Kidney (tissue), 13 donors: ENCODE measurements at regions not wholly inside any gene's neighbourhood (a gene's known extent, or its start where the extent isn't known, plus 50 kb on each side); places are given as distances from the start of the nearest gene placed in this dataset.

Experiments used
- DNase-seq, 5 donors: peaks; one replicate each; pipeline ENCODE4 v3.0.0-alpha.2; 2013 to 2020
- FAIRE-seq: peaks from 2 replicates; lab custom pipeline; 2012; peaks lifted over from hg19 to GRCh38; lab: Jason Lieb, UNC
- H3K27ac ChIP-seq, 2 donors: one replicate each; pipeline ENCODE4 v1.7.0; 2013; ENCODE audit warnings: low read depth in 2 of 2, low read length in 2 of 2, inconsistent platforms in 1 of 2
- H3K27me3 ChIP-seq: one replicate; pipeline ENCODE4 v1.7.1; 2013; ENCODE audit warnings: low read length, inconsistent platforms; ENCODE audit not compliant: control insufficient read depth, insufficient read depth
- H3K36me3 ChIP-seq, 3 donors: one replicate each; pipeline versions ENCODE4 v1.7.0 to v1.7.1; 2013; ENCODE audit warnings: low read length in 3 of 3, control low read depth in 1 of 3, inconsistent platforms in 1 of 3; ENCODE audit not compliant: insufficient read depth in 3 of 3, control insufficient read depth in 2 of 3
- H3K4me1 ChIP-seq, 3 donors: one replicate each; pipeline versions ENCODE4 v1.7.0 to v1.7.1; 2013; ENCODE audit warnings: low read length in 3 of 3, inconsistent platforms in 1 of 3, low read depth in 1 of 3; ENCODE audit not compliant: control insufficient read depth in 2 of 3, insufficient read depth in 2 of 3
- H3K4me3 ChIP-seq, 3 donors: one replicate each; pipeline versions ENCODE4 v1.7.0 to v1.8.1; 2013; ENCODE audit warnings: low read length in 3 of 3, control low read depth in 1 of 3, inconsistent platforms in 1 of 3
- H3K9ac ChIP-seq, 3 donors: one replicate each; pipeline versions ENCODE4 v1.7.0 to v1.7.1; 2013; ENCODE audit warnings: low read length in 3 of 3, control low read depth in 1 of 3, inconsistent platforms in 1 of 3
- H3K9me3 ChIP-seq, 3 donors: one replicate each; pipeline versions ENCODE4 v1.7.0 to v1.7.1; 2013; ENCODE audit warnings: low read length in 3 of 3, control low read depth in 1 of 3, inconsistent platforms in 1 of 3; ENCODE audit not compliant: control insufficient read depth in 2 of 3, insufficient read depth in 1 of 3
- intact Hi-C: fragments of 100-400 bp; cut with DNase I; formaldehyde crosslinking; loops from one replicate; pipeline ENCODE4 v1.11.1; 2022
- TF ChIP-seq, protein P1 (sequence below): IDR thresholded peaks from 3 replicates; pipeline ENCODE4 v1.5.1; 2012; ENCODE audit warnings: mild to moderate bottlenecking, moderate library complexity, borderline replicate concordance; ENCODE audit not compliant: insufficient read depth; ENCODE audit errors: extremely low read depth
- donor health status: control.
- donor health status: control.
- donor health status: control.
- donor health status: control.
- donor health status: control.
- donor health status: DM: yes; HTN: yes; CAD: no.
- donor health status: Normal renal cell carcinoma (clear cell type).

DNA sequence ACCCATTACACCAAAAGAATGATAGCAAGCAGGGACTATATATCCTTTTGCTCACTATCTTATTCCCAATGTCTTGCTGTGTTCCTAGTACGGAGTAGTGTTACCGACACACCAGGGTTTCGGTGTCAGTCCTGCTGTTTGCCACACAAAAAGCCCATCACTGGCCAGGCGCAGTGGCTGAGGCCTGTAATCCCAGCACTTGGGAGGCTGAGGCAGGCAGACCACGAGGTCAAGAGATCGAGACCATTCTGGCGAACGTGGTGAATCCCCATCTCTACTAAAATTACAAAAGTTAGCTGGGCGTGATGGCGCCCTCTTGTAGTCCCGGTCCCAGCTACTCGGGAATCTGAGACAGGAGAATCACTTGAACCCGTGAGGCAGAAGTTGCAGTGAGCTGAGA, 1467.3 kb upstream of the MIR17HG start:
- no peaks in the 10 kb centered on the region for H3K36me3 ChIP-seq
- TF ChIP-seq, protein P1, sequence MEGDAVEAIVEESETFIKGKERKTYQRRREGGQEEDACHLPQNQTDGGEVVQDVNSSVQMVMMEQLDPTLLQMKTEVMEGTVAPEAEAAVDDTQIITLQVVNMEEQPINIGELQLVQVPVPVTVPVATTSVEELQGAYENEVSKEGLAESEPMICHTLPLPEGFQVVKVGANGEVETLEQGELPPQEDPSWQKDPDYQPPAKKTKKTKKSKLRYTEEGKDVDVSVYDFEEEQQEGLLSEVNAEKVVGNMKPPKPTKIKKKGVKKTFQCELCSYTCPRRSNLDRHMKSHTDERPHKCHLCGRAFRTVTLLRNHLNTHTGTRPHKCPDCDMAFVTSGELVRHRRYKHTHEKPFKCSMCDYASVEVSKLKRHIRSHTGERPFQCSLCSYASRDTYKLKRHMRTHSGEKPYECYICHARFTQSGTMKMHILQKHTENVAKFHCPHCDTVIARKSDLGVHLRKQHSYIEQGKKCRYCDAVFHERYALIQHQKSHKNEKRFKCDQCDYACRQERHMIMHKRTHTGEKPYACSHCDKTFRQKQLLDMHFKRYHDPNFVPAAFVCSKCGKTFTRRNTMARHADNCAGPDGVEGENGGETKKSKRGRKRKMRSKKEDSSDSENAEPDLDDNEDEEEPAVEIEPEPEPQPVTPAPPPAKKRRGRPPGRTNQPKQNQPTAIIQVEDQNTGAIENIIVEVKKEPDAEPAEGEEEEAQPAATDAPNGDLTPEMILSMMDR = no peak

DNA sequence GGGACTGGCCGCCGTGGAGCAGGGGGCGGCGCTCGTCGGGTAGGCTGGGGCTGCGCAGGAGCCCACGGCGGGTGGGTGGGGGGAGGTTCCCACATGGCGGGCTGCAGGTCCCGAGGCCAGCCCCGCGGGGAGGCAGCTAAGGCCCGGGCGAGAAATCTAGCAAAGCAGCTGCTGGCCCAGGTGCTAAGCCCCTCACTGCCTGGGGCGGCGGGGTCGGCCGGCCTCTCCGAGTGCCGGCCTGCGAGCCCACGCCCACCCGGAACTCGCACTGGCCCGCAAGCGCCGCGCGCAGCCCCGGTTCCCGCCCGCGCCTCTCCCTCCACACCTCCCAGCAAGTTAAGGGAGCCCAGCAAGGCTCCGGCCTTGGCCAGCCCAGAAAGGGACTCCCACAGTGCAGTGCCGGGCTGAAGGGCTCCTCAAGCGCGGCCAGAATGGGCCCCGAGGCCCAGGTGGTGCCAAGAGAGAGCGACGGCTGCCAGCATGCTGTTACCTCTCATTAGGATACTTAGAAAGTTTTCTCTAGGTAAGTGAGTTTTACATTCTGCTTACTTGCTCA, 1463.5 kb upstream of the MIR17HG start:
- no peaks in the 10 kb centered on the region for H3K4me1 ChIP-seq
- no peaks in the 10 kb centered on the region for H3K9me3 ChIP-seq
- FAIRE-seq (no peak), DNase-seq (peak in 1 of 5 donors; percentile 54)
- H3K27ac ChIP-seq = no peak overlapping the region
- no peaks in the 10 kb centered on the region for H3K27me3 ChIP-seq
- no peak overlapping the region for H3K9ac ChIP-seq
- intact Hi-C loops = no loop called here
- TF ChIP-seq, protein P1 = no peak
- no peaks in the 10 kb centered on the region for H3K36me3 ChIP-seq
- no peak overlapping the region for H3K4me3 ChIP-seq

More for the DNA sequence above, 1467.3 kb upstream of the MIR17HG start:
- H3K4me3 ChIP-seq = no peak overlapping the region
- H3K4me1 ChIP-seq = no peaks in the 10 kb centered on the region
- intact Hi-C loops = no loop called here
- no peak overlapping the region for H3K9ac ChIP-seq
- no peak overlapping the region for H3K27ac ChIP-seq
- no peak for DNase-seq
- no peak for FAIRE-seq
- no peaks in the 10 kb centered on the region for H3K9me3 ChIP-seq
- no peaks in the 10 kb centered on the region for H3K27me3 ChIP-seq

DNA sequence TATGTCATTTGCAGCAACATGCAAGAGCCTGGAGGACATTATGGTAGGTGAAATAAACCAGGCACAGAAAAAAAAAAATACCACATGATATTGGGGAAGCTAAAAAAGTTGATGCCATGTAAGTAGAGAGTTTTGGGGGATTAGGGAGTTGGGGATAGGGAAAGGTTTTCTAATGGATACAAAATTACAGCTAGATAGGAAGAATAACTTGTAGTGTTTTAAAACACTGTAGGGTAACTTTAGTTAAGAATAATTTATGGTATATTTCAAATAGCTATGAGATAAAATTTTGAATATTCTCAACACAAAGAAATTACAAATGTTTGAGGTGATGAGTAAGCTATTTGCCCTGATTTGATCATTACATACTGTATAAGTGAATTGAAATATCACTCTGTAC, 1456.7 kb upstream of the MIR17HG start:
- intact Hi-C loops = no loop called here

More for the DNA sequence above, 1456.7 kb upstream of the MIR17HG start:
- Histone ChIP-seq H3K4me3 (no peak overlapping the region), H3K27me3 (no peaks in the 10 kb centered on the region), H3K9ac (no peak overlapping the region), H3K27ac (no peak overlapping the region), H3K9me3 (no peaks in the 10 kb centered on the region), H3K36me3 (no peaks in the 10 kb centered on the region), H3K4me1 (no peaks in the 10 kb centered on the region)
- DNase-seq = no peak
- TF ChIP-seq, protein P1 = no peak
- FAIRE-seq = no peak
